ENCODE measurements at regions not wholly inside any gene's neighbourhood (a gene's known extent, or its start where the extent isn't known, plus 50 kb on each side); places are given as distances from the start of the nearest gene placed in this dataset.
"Not testable (repeated sequence)": the region's sequence is repeated elsewhere in the genome, so short reads cannot be mapped to it uniquely, and the experiment has no call there.

GRCh38 chr1:120973836-120974235 lies 84.3 kb downstream of the PPIAL4A start:
- not testable (repeated sequence) for H3K14ac ChIP-seq (ENCODE audit: low read length in 2 of 2); H2BK15ac ChIP-seq (ENCODE audit: low read depth, poor library complexity, severe bottlenecking); H3K9ac ChIP-seq (ENCODE audit: low read length); H3K23ac ChIP-seq (ENCODE audit: low read length in 2 of 2); H3K9me3 ChIP-seq (ENCODE audit: control insufficient read depth, low read length); H3K79me1 ChIP-seq (replicated peaks; ENCODE audit: low read length, poor library complexity, severe bottlenecking); H3K4me3 ChIP-seq (ENCODE audit: insufficient read depth in 1 of 2, low read depth in 1 of 2, low read length in 2 of 2); H3K18ac ChIP-seq (ENCODE audit: low read depth in 1 of 2, low read length in 2 of 2); H3K4me2 ChIP-seq (ENCODE audit: low read length, poor library complexity, severe bottlenecking); H4K91ac ChIP-seq (ENCODE audit: low read length); H2BK5ac ChIP-seq (ENCODE audit: low read depth, low read length, poor library complexity, severe bottlenecking); DNase-seq; H2BK120ac ChIP-seq (ENCODE audit: low read depth, low read length); H2BK12ac ChIP-seq (ENCODE audit: low read length in 2 of 2); H3K4me1 ChIP-seq (ENCODE audit: control insufficient read depth, insufficient read depth, low read depth, low read length); H3K36me3 ChIP-seq (ENCODE audit: control insufficient read depth in 1 of 2, insufficient read depth in 2 of 2, low read depth in 1 of 2, low read length in 2 of 2); H3K27ac ChIP-seq (ENCODE audit: low read length, poor library complexity, severe bottlenecking); H4K8ac ChIP-seq (ENCODE audit: low read length); H3K27me3 ChIP-seq (ENCODE audit: control insufficient read depth in 1 of 2, insufficient read depth in 1 of 2, low read length in 2 of 2); H3K4ac ChIP-seq (ENCODE audit: low read depth in 1 of 2, low read length in 2 of 2); H2AK5ac ChIP-seq (ENCODE audit: low read length, severe bottlenecking); H2AFZ ChIP-seq (ENCODE audit: low read depth, low read length)
- no CpG with 5 or more reads among the region's 4 CpGs for WGBS

GRCh38 chr1:120977279-120977678 lies 87.7 kb downstream of the PPIAL4A start:
- 100% methylated on average over 3 of the region's 6 CpGs for WGBS
- not testable (repeated sequence) for H3K9ac ChIP-seq (ENCODE audit: low read length); H2BK12ac ChIP-seq (ENCODE audit: low read length in 2 of 2); H3K4me3 ChIP-seq (ENCODE audit: insufficient read depth in 1 of 2, low read depth in 1 of 2, low read length in 2 of 2); H2BK15ac ChIP-seq (ENCODE audit: low read depth, poor library complexity, severe bottlenecking); H3K18ac ChIP-seq (ENCODE audit: low read depth in 1 of 2, low read length in 2 of 2); H4K91ac ChIP-seq (ENCODE audit: low read length); H3K4me2 ChIP-seq (ENCODE audit: low read length, poor library complexity, severe bottlenecking); H2AFZ ChIP-seq (ENCODE audit: low read depth, low read length); H3K79me1 ChIP-seq (replicated peaks; ENCODE audit: low read length, poor library complexity, severe bottlenecking); DNase-seq; H2AK5ac ChIP-seq (ENCODE audit: low read length, severe bottlenecking); H3K9me3 ChIP-seq (ENCODE audit: control insufficient read depth, low read length); H3K4ac ChIP-seq (ENCODE audit: low read depth in 1 of 2, low read length in 2 of 2); H2BK5ac ChIP-seq (ENCODE audit: low read depth, low read length, poor library complexity, severe bottlenecking); H3K36me3 ChIP-seq (ENCODE audit: control insufficient read depth in 1 of 2, insufficient read depth in 2 of 2, low read depth in 1 of 2, low read length in 2 of 2); H3K27me3 ChIP-seq (ENCODE audit: control insufficient read depth in 1 of 2, insufficient read depth in 1 of 2, low read length in 2 of 2); H3K23ac ChIP-seq (ENCODE audit: low read length in 2 of 2); H4K8ac ChIP-seq (ENCODE audit: low read length); H3K4me1 ChIP-seq (ENCODE audit: control insufficient read depth, insufficient read depth, low read depth, low read length); H3K14ac ChIP-seq (ENCODE audit: low read length in 2 of 2); H2BK120ac ChIP-seq (ENCODE audit: low read depth, low read length); H3K27ac ChIP-seq (ENCODE audit: low read length, poor library complexity, severe bottlenecking)

DNA sequence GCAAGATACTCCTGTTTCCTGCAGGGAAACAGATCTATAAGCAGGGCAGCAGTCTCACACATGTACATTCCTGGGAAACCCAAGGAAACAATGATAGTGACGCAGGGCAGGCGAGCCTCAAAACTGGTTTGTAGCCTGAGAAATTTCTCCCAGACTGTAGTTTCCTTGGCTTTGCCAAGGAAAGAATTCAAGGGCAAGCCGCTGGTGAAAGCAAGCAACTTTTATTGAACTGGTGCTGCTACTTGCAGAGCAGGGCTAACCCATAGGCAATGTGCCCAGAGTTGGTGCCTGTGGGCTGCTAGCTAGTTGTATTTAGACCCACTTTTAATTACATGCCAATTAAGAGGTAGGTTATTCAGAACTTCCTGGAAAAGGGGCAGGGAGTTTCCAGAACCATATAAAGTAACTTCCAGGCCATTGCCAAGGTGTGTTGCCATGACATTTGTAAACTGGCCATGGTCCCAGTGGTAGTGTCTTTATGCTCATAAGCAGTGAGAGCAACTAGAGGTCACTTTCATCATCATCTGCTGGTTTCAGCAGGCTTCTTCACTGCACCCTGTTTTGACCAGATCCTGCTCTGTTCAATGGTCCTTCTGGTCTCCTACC lies 92.0 kb downstream of the PPIAL4A start:
- WGBS, result 72% methylated on average over 3 of the region's 3 CpGs
- not testable (repeated sequence) for H3K79me1 ChIP-seq (replicated peaks; ENCODE audit: low read length, poor library complexity, severe bottlenecking); H3K27me3 ChIP-seq (ENCODE audit: control insufficient read depth in 1 of 2, insufficient read depth in 1 of 2, low read length in 2 of 2); H4K91ac ChIP-seq (ENCODE audit: low read length); H3K9ac ChIP-seq (ENCODE audit: low read length); H2BK120ac ChIP-seq (ENCODE audit: low read depth, low read length); H3K4me2 ChIP-seq (ENCODE audit: low read length, poor library complexity, severe bottlenecking); H3K4me3 ChIP-seq (ENCODE audit: insufficient read depth in 1 of 2, low read depth in 1 of 2, low read length in 2 of 2); DNase-seq; H3K23ac ChIP-seq (ENCODE audit: low read length in 2 of 2); H4K8ac ChIP-seq (ENCODE audit: low read length); H3K4me1 ChIP-seq (ENCODE audit: control insufficient read depth, insufficient read depth, low read depth, low read length); H2AK5ac ChIP-seq (ENCODE audit: low read length, severe bottlenecking); H2BK12ac ChIP-seq (ENCODE audit: low read length in 2 of 2); H2AFZ ChIP-seq (ENCODE audit: low read depth, low read length); H3K14ac ChIP-seq (ENCODE audit: low read length in 2 of 2); H3K4ac ChIP-seq (ENCODE audit: low read depth in 1 of 2, low read length in 2 of 2); H3K9me3 ChIP-seq (ENCODE audit: control insufficient read depth, low read length); H2BK5ac ChIP-seq (ENCODE audit: low read depth, low read length, poor library complexity, severe bottlenecking); H3K36me3 ChIP-seq (ENCODE audit: control insufficient read depth in 1 of 2, insufficient read depth in 2 of 2, low read depth in 1 of 2, low read length in 2 of 2); H2BK15ac ChIP-seq (ENCODE audit: low read depth, poor library complexity, severe bottlenecking); H3K27ac ChIP-seq (ENCODE audit: low read length, poor library complexity, severe bottlenecking); H3K18ac ChIP-seq (ENCODE audit: low read depth in 1 of 2, low read length in 2 of 2)

GRCh38 chr1:120994614-120995013 lies 105.0 kb downstream of the PPIAL4A start:
- H3K36me3 ChIP-seq (ENCODE audit: control insufficient read depth in 1 of 2, insufficient read depth in 2 of 2, low read depth in 1 of 2, low read length in 2 of 2); H4K8ac ChIP-seq (ENCODE audit: low read length): not testable (repeated sequence)

More at GRCh38 chr1:120994614-120995013, 105.0 kb downstream of the PPIAL4A start:
- not testable (repeated sequence) for H2AFZ ChIP-seq (ENCODE audit: low read depth, low read length); H3K79me1 ChIP-seq (replicated peaks; ENCODE audit: low read length, poor library complexity, severe bottlenecking); DNase-seq; H2BK120ac ChIP-seq (ENCODE audit: low read depth, low read length); H3K4ac ChIP-seq (ENCODE audit: low read depth in 1 of 2, low read length in 2 of 2); H4K91ac ChIP-seq (ENCODE audit: low read length); H3K9me3 ChIP-seq (ENCODE audit: control insufficient read depth, low read length); H3K18ac ChIP-seq (ENCODE audit: low read depth in 1 of 2, low read length in 2 of 2); H3K23ac ChIP-seq (ENCODE audit: low read length in 2 of 2); H2BK15ac ChIP-seq (ENCODE audit: low read depth, poor library complexity, severe bottlenecking); H3K4me2 ChIP-seq (ENCODE audit: low read length, poor library complexity, severe bottlenecking); H3K4me3 ChIP-seq (ENCODE audit: insufficient read depth in 1 of 2, low read depth in 1 of 2, low read length in 2 of 2); H2AK5ac ChIP-seq (ENCODE audit: low read length, severe bottlenecking); H3K27me3 ChIP-seq (ENCODE audit: control insufficient read depth in 1 of 2, insufficient read depth in 1 of 2, low read length in 2 of 2); H3K9ac ChIP-seq (ENCODE audit: low read length); H3K27ac ChIP-seq (ENCODE audit: low read length, poor library complexity, severe bottlenecking); H2BK5ac ChIP-seq (ENCODE audit: low read depth, low read length, poor library complexity, severe bottlenecking); H2BK12ac ChIP-seq (ENCODE audit: low read length in 2 of 2); H3K4me1 ChIP-seq (ENCODE audit: control insufficient read depth, insufficient read depth, low read depth, low read length); H3K14ac ChIP-seq (ENCODE audit: low read length in 2 of 2)
- no CpG with 5 or more reads among the region's 2 CpGs for WGBS

Measured in mesenchymal stem cell (in vitro differentiated cells and primary cell).